Large intestine (tissue), 3 donors: ENCODE measurements at regions not wholly inside any gene's neighbourhood (a gene's known extent, or its start where the extent isn't known, plus 50 kb on each side); places are given as distances from the start of the nearest gene placed in this dataset.
"Not testable (repeated sequence)": the region's sequence is repeated elsewhere in the genome, so short reads cannot be mapped to it uniquely, and the experiment has no call there.

Source experiments
- DNase-seq, 2 donors: peaks; one replicate each; pipeline versions ENCODE4 v3.0.0 to v3.0.0-alpha.2; 2013
- H3K27ac ChIP-seq: one replicate; pipeline ENCODE4 v1.5.1; 2013; ENCODE audit warnings: low read length
- H3K27me3 ChIP-seq: 2 replicates; pipeline ENCODE4 v1.6.1; 2013; ENCODE audit warnings: low read length; ENCODE audit not compliant: control insufficient read depth, insufficient read depth
- H3K36me3 ChIP-seq: 2 replicates; pipeline ENCODE4 v1.6.1; 2013; ENCODE audit warnings: low read length; ENCODE audit not compliant: control insufficient read depth, insufficient read depth
- H3K4me1 ChIP-seq: one replicate; pipeline ENCODE4 v1.6.1; 2013; ENCODE audit warnings: low read length; ENCODE audit not compliant: control insufficient read depth, insufficient read depth
- H3K4me3 ChIP-seq: one replicate; pipeline ENCODE4 v1.5.1; 2013; ENCODE audit warnings: low read length
- H3K9me3 ChIP-seq: one replicate; pipeline ENCODE4 v1.6.1; 2013; ENCODE audit warnings: mild to moderate bottlenecking, low read depth, low read length, moderate library complexity; ENCODE audit not compliant: control insufficient read depth
- WGBS: methylation state at CpG from one replicate; pipeline ENCODE4 v1.1.5; 2013; ENCODE audit warnings: low lambda C conversion rate; ENCODE audit not compliant: insufficient coverage; 5-methylcytosine and 5-hydroxymethylcytosine counted together

- H3K9me3 ChIP-seq: peaks cover 18% of the 10 kb centered on the region
- H3K27me3 ChIP-seq: no peaks in the 10 kb centered on the region
These were observed 88.7 kb upstream of the GLI2 start for GRCh38 chr2:120646994-120647393.

GRCh38 chr2:120647487-120647886, 88.2 kb upstream of the GLI2 start:
- no peaks in the 10 kb centered on the region for H3K4me1 ChIP-seq
- no peak overlapping the region for H3K27ac ChIP-seq
- H3K4me3 ChIP-seq: no peak overlapping the region
- no peaks in the 10 kb centered on the region for H3K36me3 ChIP-seq
- H3K9me3 ChIP-seq: peaks cover 18% of the 10 kb centered on the region
- DNase-seq: no peak
- WGBS: 89% methylated on average over 3 of the region's 6 CpGs
- H3K27me3 ChIP-seq: peaks cover 2% of the 10 kb centered on the region

More at GRCh38 chr2:120646994-120647393, 88.7 kb upstream of the GLI2 start:
- 100% methylated on average over 1 of the region's 3 CpGs for WGBS
- no peak overlapping the region for H3K4me3 ChIP-seq
- no peaks in the 10 kb centered on the region for H3K36me3 ChIP-seq
- DNase-seq: no peak
- no peaks in the 10 kb centered on the region for H3K4me1 ChIP-seq
- H3K27ac ChIP-seq: no peak overlapping the region

- DNase-seq, H3K27ac ChIP-seq, H3K4me1 ChIP-seq, H3K4me3 ChIP-seq, H3K36me3 ChIP-seq: not testable (repeated sequence)
- peaks cover 18% of the 10 kb centered on the region for H3K9me3 ChIP-seq
- WGBS: no CpG with 5 or more reads among the region's 7 CpGs
- H3K27me3 ChIP-seq: peaks cover 12% of the 10 kb centered on the region
These were observed 86.3 kb upstream of the GLI2 start for GRCh38 chr2:120649381-120649780.

- no CpG with 5 or more reads among the region's 1 CpG for WGBS
- Histone ChIP-seq H3K36me3 (no peaks in the 10 kb centered on the region), H3K27me3 (peaks cover 19% of the 10 kb centered on the region), H3K4me3 (no peak overlapping the region), H3K27ac (no peak overlapping the region), H3K9me3 (peaks cover 18% of the 10 kb centered on the region), H3K4me1 (peaks cover 7% of the 10 kb centered on the region)
- DNase-seq: no peak
These were observed 85.5 kb upstream of the GLI2 start for GRCh38 chr2:120650022-120650644.

GRCh38 chr2:120651818-120652217, 83.8 kb upstream of the GLI2 start:
- no peak overlapping the region for H3K4me3 ChIP-seq
- peaks cover 7% of the 10 kb centered on the region for H3K4me1 ChIP-seq
- no peak for DNase-seq

GRCh38 chr2:120653046-120653445, 82.6 kb upstream of the GLI2 start:
- H3K27ac ChIP-seq: no peak overlapping the region
- DNase-seq: no peak
- H3K9me3 ChIP-seq: peaks cover 18% of the 10 kb centered on the region
- H3K4me1 ChIP-seq: peaks cover 7% of the 10 kb centered on the region
- no peaks in the 10 kb centered on the region for H3K36me3 ChIP-seq
- H3K27me3 ChIP-seq: peaks cover 23% of the 10 kb centered on the region
- H3K4me3 ChIP-seq: no peak overlapping the region
- WGBS: no CpG with 5 or more reads among the region's 2 CpGs

More at GRCh38 chr2:120651818-120652217, 83.8 kb upstream of the GLI2 start:
- Histone ChIP-seq H3K27me3 (peaks cover 21% of the 10 kb centered on the region), H3K36me3 (no peaks in the 10 kb centered on the region), H3K9me3 (peaks cover 18% of the 10 kb centered on the region), H3K27ac (no peak overlapping the region)

- H3K36me3 ChIP-seq: no peaks in the 10 kb centered on the region
- no peak overlapping the region for H3K4me3 ChIP-seq
- no peak overlapping the region for H3K27ac ChIP-seq
- peaks cover 7% of the 10 kb centered on the region for H3K4me1 ChIP-seq
- H3K9me3 ChIP-seq: peaks cover 18% of the 10 kb centered on the region
- DNase-seq: no peak
- WGBS: no CpG with 5 or more reads among the region's 13 CpGs
- peaks cover 26% of the 10 kb centered on the region for H3K27me3 ChIP-seq
These were observed 81.8 kb upstream of the GLI2 start for GRCh38 chr2:120653871-120654270.

GRCh38 chr2:120654381-120655134, 81.1 kb upstream of the GLI2 start:
- Histone ChIP-seq H3K27me3 (peaks cover 26% of the 10 kb centered on the region), H3K36me3 (no peaks in the 10 kb centered on the region), H3K9me3 (peaks cover 13% of the 10 kb centered on the region), H3K27ac (no peak overlapping the region), H3K4me1 (peaks cover 7% of the 10 kb centered on the region), H3K4me3 (no peak overlapping the region)
- no CpG with 5 or more reads among the region's 54 CpGs for WGBS
- DNase-seq: peak in 1 of 2 donors; percentile 33

GRCh38 chr2:120656273-120656950, 79.3 kb upstream of the GLI2 start:
- Histone ChIP-seq H3K27me3 (peaks cover 40% of the 10 kb centered on the region), H3K36me3 (no peaks in the 10 kb centered on the region), H3K4me3 (no peak overlapping the region), H3K9me3 (peaks cover under 1% of the 10 kb centered on the region), H3K27ac (no peak overlapping the region), H3K4me1 (peaks cover 7% of the 10 kb centered on the region)
- no peak for DNase-seq
- WGBS: no CpG with 5 or more reads among the region's 19 CpGs

- H3K27me3 ChIP-seq: peaks cover 51% of the 10 kb centered on the region
- no peak overlapping the region for H3K4me3 ChIP-seq
- no CpG with 5 or more reads among the region's 7 CpGs for WGBS
- H3K27ac ChIP-seq: no peak overlapping the region
- peaks cover 7% of the 10 kb centered on the region for H3K4me1 ChIP-seq
- H3K9me3 ChIP-seq: no peaks in the 10 kb centered on the region
- H3K36me3 ChIP-seq: no peaks in the 10 kb centered on the region
- no peak for DNase-seq
These were observed 77.5 kb upstream of the GLI2 start for GRCh38 chr2:120658042-120658769.
